Erythroblast (primary cell): ENCODE measurements at regions not wholly inside any gene's neighbourhood (a gene's known extent, or its start where the extent isn't known, plus 50 kb on each side); places are given as distances from the start of the nearest gene placed in this dataset.

Experiments used
- GATA1 ChIP-seq: IDR thresholded peaks from 2 replicates; pipeline ENCODE4 v1.6.1; 2011; ENCODE audit warnings: low read depth, mild to moderate bottlenecking, control low read depth, low read length, moderate library complexity
- POLR2A ChIP-seq: IDR thresholded peaks from 2 replicates; pipeline ENCODE4 v1.6.1; 2011; ENCODE audit warnings: mild to moderate bottlenecking, low read length

DNA sequence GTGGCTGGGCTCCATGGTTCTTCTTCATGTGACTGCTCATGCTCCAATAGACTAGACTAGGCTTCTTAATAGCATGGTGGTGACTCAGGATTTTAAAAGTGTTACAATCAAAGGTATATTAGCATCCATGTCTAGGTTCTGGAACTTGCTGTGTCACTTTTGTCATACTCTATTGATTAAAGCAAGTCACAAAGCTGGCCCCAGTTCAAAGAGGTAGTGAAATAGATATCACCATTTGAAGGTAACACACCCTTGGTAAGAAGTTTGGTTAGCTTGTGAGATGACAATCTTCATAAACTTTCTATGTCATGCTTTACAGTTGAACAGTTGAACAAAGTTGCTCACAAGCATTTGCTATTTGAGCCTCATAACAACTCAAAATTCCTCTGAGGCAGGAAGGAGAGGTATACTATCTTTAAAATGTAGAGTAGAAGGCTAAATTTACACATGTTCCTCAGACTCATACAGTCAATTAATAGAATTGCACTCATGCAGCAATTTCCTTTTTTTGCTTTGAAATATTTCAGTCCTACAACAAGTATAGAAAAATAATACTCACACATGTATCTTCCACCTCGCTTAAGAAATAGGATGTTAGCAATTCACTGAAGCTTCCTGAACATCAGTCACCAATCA lies 56.8 kb upstream of the TMEM252 start:
- TF ChIP-seq POLR2A = no peak
- TF ChIP-seq GATA1 = no peak
